GM12892 (cell line): ENCODE measurements at regions not wholly inside any gene's neighbourhood (a gene's known extent, or its start where the extent isn't known, plus 50 kb on each side); places are given as distances from the start of the nearest gene placed in this dataset.

ENCODE experiments used
- POLR2A ChIP-seq: IDR thresholded peaks from 2 replicates; pipeline ENCODE4 v1.6.1; 2011; ENCODE audit warnings: low read depth, low read length, control low read depth
- TAF1 ChIP-seq: IDR thresholded peaks from 2 replicates; pipeline ENCODE4 v1.6.1; 2011; ENCODE audit warnings: low read depth, mild to moderate bottlenecking, control low read depth, low read length, borderline replicate concordance

DNA sequence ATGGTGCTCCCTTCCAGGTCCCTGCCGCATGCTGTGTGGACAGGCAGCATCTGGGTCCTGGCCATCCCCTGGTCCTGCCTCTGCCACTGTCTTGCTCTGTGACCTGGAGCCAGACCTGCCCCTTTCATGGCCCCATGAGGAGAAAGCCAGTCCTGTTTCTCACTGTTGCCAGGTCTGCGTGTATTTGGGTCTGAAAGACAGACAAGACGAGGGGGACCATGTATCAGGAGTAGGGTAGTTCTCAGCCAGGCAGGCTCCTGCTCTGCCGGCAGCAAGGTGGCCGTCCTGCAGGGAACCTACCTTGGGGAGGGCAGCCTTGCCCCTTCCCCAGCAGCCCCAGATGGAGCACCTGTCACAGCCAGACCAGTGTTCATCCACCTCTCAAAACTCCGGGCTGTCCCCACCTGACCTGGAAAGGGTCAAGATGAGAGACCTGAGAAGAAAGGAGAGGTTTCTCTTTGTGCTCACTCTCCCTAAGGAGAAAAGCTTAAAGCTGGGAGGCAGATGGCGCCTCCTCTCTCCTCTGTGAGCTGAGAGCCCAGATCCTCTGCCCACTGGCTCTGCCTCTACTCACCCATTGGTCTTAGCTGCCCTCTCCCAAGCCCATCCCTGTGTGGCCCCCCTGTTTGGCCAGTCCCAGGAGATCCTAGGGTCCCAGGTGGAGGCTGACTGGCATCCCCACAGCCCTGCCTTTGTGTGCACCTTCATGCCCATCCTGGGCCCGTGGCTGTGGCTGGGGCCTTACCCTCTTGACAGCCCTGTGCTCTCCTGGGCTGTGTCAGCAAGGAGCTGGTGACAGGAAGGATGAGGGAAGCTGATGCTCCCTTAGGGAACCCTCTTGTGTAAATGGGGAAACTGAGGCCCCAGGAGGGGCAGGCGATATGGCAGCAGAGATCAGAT, 116.1 kb upstream of the PCBD1 start:
- TF ChIP-seq POLR2A: no peak
- TF ChIP-seq TAF1: no peak
